ENCODE measurements at regions not wholly inside any gene's neighbourhood (a gene's known extent, or its start where the extent isn't known, plus 50 kb on each side); places are given as distances from the start of the nearest gene placed in this dataset.

- intact Hi-C loops (cut with micrococcal nuclease) (no loop called here), in situ Hi-C loops (cut with MboI) (no loop called here)
- H3K9me1 ChIP-seq (ENCODE audit: control insufficient read depth, insufficient read depth, low read length): no peaks in the 10 kb centered on the region
- H2AFZ ChIP-seq (ENCODE audit: low read depth, low read length): no peak overlapping the region
- TF ChIP-seq MEIS2 (IDR thresholded peaks at IDR 0.05; ENCODE audit: partially characterized antibody) (no peak), ETV1 (tag; conservative IDR thresholded peaks at IDR 0.05; ENCODE audit: low read depth) (no peak), ILF3 (IDR thresholded peaks at IDR 0.05; ENCODE audit: borderline replicate concordance) (no peak), ZNF133 (CRISPR knock-in tag; IDR thresholded peaks at IDR 0.05) (no peak), ZNF280A (IDR thresholded peaks at IDR 0.05; ENCODE audit: low read depth, partially characterized antibody) (no peak), OTX1 (CRISPR knock-in tag; IDR thresholded peaks at IDR 0.05) (no peak), GATAD2A (IDR thresholded peaks at IDR 0.05) (no peak), RAD51 (IDR thresholded peaks at IDR 0.05; ENCODE audit: borderline replicate concordance, low read depth) (no peak), USF1 (CRISPR knock-in tag; IDR thresholded peaks at IDR 0.05) (no peak), MEF2D (tag; conservative IDR thresholded peaks at IDR 0.05; ENCODE audit: low read depth) (no peak), TFAP4 (CRISPR knock-in tag; IDR thresholded peaks at IDR 0.05; ENCODE audit: borderline replicate concordance) (no peak), MECOM (CRISPR knock-in tag; IDR thresholded peaks at IDR 0.05) (no peak)
- BruUV-seq (replicated peaks): no TSS peak
- H3K27me3 ChIP-seq (ENCODE audit: control insufficient read depth in 2 of 2, insufficient read depth in 2 of 2, low read length in 2 of 2): no peaks in the 10 kb centered on the region
- no peak overlapping the region for H3K27ac ChIP-seq (ENCODE audit: extremely low read depth, low read depth, low read length)
- POLR2A ChIA-PET: no interaction called here
- FAIRE-seq (no peak), ATAC-seq (no peak), DNase-seq (ENCODE audit: extremely low read depth in 1 of 4, low spot score in 3 of 4) (no peak)
- H3K79me2 ChIP-seq (ENCODE audit: control insufficient read depth, insufficient read depth, low read length): no peaks in the 10 kb centered on the region
- H3K9ac ChIP-seq (ENCODE audit: insufficient read depth in 1 of 2, low read depth in 2 of 2, low read length in 2 of 2): no peak overlapping the region
- 2% methylated on average over 4 of the region's 4 CpGs for WGBS (ENCODE audit: insufficient coverage, low coverage, missing lambda C conversion rate)
- no peaks in the 10 kb centered on the region for H3K9me3 ChIP-seq (replicated peaks; ENCODE audit: control insufficient read depth, insufficient read depth, low read depth, low read length)
- CTCF ChIA-PET (ENCODE audit: low intra/inter-chr PET ratio): no interaction called here
- H3K4me1 ChIP-seq (replicated peaks in 1 of 2; ENCODE audit: control insufficient read depth in 2 of 2, insufficient read depth in 2 of 2, low read length in 2 of 2): no peaks in the 10 kb centered on the region
- H3K36me3 ChIP-seq (ENCODE audit: control insufficient read depth, insufficient read depth, low read length): no peaks in the 10 kb centered on the region
- no peaks in the 10 kb centered on the region for H4K20me1 ChIP-seq (replicated peaks; ENCODE audit: control insufficient read depth, insufficient read depth, low read length)
- H3K4me2 ChIP-seq (ENCODE audit: insufficient read depth, low read length): no peak overlapping the region
- no peak overlapping the region for H3K4me3 ChIP-seq
Observed at GRCh38 chr12:77734214-77734883, 96.3 kb upstream of the NAV3 start.
